Endothelial cell of umbilical vein (primary cell): ENCODE measurements at regions not wholly inside any gene's neighbourhood (a gene's known extent, or its start where the extent isn't known, plus 50 kb on each side); places are given as distances from the start of the nearest gene placed in this dataset.

Experiments used
- CTCF ChIP-seq, 2 donors: IDR thresholded peaks; 1 replicate in 1 of 2; 2 replicates in 1 of 2; pipeline ENCODE4 v1.5.1; 2011; ENCODE audit warnings: low read length in 2 of 2, mild to moderate bottlenecking in 2 of 2, moderate library complexity in 2 of 2, control low read depth in 1 of 2, inconsistent platforms in 1 of 2, low read depth in 1 of 2; ENCODE audit not compliant: insufficient read depth in 1 of 2; ENCODE audit errors: extremely low read depth in 1 of 2
- EZH2 ChIP-seq: IDR thresholded peaks from 2 replicates; pipeline ENCODE4 v1.6.1; 2012; ENCODE audit warnings: borderline replicate concordance, low read depth, mild to moderate bottlenecking, moderate library complexity, low read length, inconsistent platforms; ENCODE audit not compliant: severe bottlenecking

GRCh38 chr9:90379771-90380170 is 262.9 kb downstream of the DIRAS2 start:
- TF ChIP-seq CTCF (IDR thresholded peaks at IDR 0.05; ENCODE audit: extremely low read depth in 1 of 2, insufficient read depth in 1 of 2, low read depth in 1 of 2, low read length in 2 of 2) (no peak), EZH2 (no peak)
